Lower lobe of right lung (tissue), 2 donors: ENCODE measurements at regions not wholly inside any gene's neighbourhood (a gene's known extent, or its start where the extent isn't known, plus 50 kb on each side); places are given as distances from the start of the nearest gene placed in this dataset.

Experiments
- ATAC-seq, 2 donors: fragments of 200-7000 bp; cut with Tn5 transposase; one replicate each; pipeline ENCODE4 v1.9.1; 2020 to 2022; ENCODE audit warnings: mild to moderate bottlenecking in 2 of 2, moderate library complexity in 2 of 2
- DNase-seq: peaks from one replicate; pipeline ENCODE4 v3.0.0-alpha.2; 2020
- H3K27ac ChIP-seq: fragments of 200-600 bp; one replicate; pipeline ENCODE4 v1.8.0; 2022
- H3K27me3 ChIP-seq: fragments of 200-600 bp; one replicate; pipeline ENCODE4 v1.8.0; 2022; ENCODE audit warnings: low read depth
- H3K36me3 ChIP-seq: fragments of 200-600 bp; one replicate; pipeline ENCODE4 v1.8.0; 2022; ENCODE audit warnings: mild to moderate bottlenecking
- H3K4me1 ChIP-seq: fragments of 200-600 bp; one replicate; pipeline ENCODE4 v1.8.0; 2022
- H3K4me3 ChIP-seq: fragments of 200-600 bp; one replicate; pipeline ENCODE4 v1.8.0; 2022; ENCODE audit warnings: mild to moderate bottlenecking
- H3K9me3 ChIP-seq: fragments of 200-600 bp; one replicate; pipeline ENCODE4 v1.8.0; 2022
- CTCF ChIP-seq: fragments of 200-600 bp; IDR thresholded peaks from one replicate; pipeline ENCODE4 v1.8.0; 2022; ENCODE audit warnings: antibody characterized with exemption, mild to moderate bottlenecking
- intact Hi-C: fragments of 100-400 bp; cut with DNase I; formaldehyde crosslinking; loops from one replicate; pipeline ENCODE4 v1.11.0; 2022
- donor health status: DM: no; HTN: yes; CAD: no; lungs with severe emphysema.

GRCh38 chr5:128644863-128645262 is 106.8 kb upstream of the FBN2 start:
- H3K9me3 ChIP-seq, result no peaks in the 10 kb centered on the region

GRCh38 chr5:128645581-128645980 is 107.5 kb upstream of the FBN2 start:
- DNase-seq (no peak), ATAC-seq (no peak)
- no peaks in the 10 kb centered on the region for H3K36me3 ChIP-seq
- H3K4me1 ChIP-seq, result no peaks in the 10 kb centered on the region
- no peak overlapping the region for H3K4me3 ChIP-seq
- H3K27me3 ChIP-seq, result no peaks in the 10 kb centered on the region
- H3K9me3 ChIP-seq, result no peaks in the 10 kb centered on the region
- no peak overlapping the region for H3K27ac ChIP-seq
- intact Hi-C loops, result no loop called here
- no peak for TF ChIP-seq CTCF

More at GRCh38 chr5:128644863-128645262, 106.8 kb upstream of the FBN2 start:
- intact Hi-C loops, result no loop called here
- H3K27me3 ChIP-seq, result no peaks in the 10 kb centered on the region
- no peaks in the 10 kb centered on the region for H3K36me3 ChIP-seq
- DNase-seq (no peak), ATAC-seq (no peak)
- no peak overlapping the region for H3K4me3 ChIP-seq
- TF ChIP-seq CTCF, result no peak
- no peaks in the 10 kb centered on the region for H3K4me1 ChIP-seq
- H3K27ac ChIP-seq, result no peak overlapping the region

- TF ChIP-seq CTCF, result no peak
- H3K9me3 ChIP-seq, result no peaks in the 10 kb centered on the region
- H3K27ac ChIP-seq, result no peak overlapping the region
- intact Hi-C loops, result no loop called here
- H3K27me3 ChIP-seq, result no peaks in the 10 kb centered on the region
- H3K4me3 ChIP-seq, result no peak overlapping the region
- DNase-seq, result no peak
- ATAC-seq, result no peak
- no peaks in the 10 kb centered on the region for H3K36me3 ChIP-seq
- H3K4me1 ChIP-seq, result no peaks in the 10 kb centered on the region
Measured at GRCh38 chr5:128646176-128646575, 108.1 kb upstream of the FBN2 start.

- ATAC-seq (no peak), DNase-seq (no peak)
- Histone ChIP-seq H3K4me1 (no peaks in the 10 kb centered on the region), H3K27me3 (no peaks in the 10 kb centered on the region), H3K27ac (no peak overlapping the region), H3K36me3 (no peaks in the 10 kb centered on the region), H3K9me3 (peaks cover 2% of the 10 kb centered on the region), H3K4me3 (no peak overlapping the region)
- no peak for TF ChIP-seq CTCF
- intact Hi-C loops, result no loop called here
Measured at GRCh38 chr5:128649192-128649591, 111.1 kb upstream of the FBN2 start.

GRCh38 chr5:128662997-128663396 is 125.0 kb upstream of the FBN2 start:
- H3K9me3 ChIP-seq, result no peaks in the 10 kb centered on the region
- no peak overlapping the region for H3K4me3 ChIP-seq
- no peak for ATAC-seq
- TF ChIP-seq CTCF, result no peak
- no peak for DNase-seq
- no peak overlapping the region for H3K27ac ChIP-seq
- no peaks in the 10 kb centered on the region for H3K4me1 ChIP-seq
- no peaks in the 10 kb centered on the region for H3K36me3 ChIP-seq
- H3K27me3 ChIP-seq, result no peaks in the 10 kb centered on the region
- intact Hi-C loops, result no loop called here
